A549 (cell line): ENCODE measurements at regions not wholly inside any gene's neighbourhood (a gene's known extent, or its start where the extent isn't known, plus 50 kb on each side); places are given as distances from the start of the nearest gene placed in this dataset.

Source experiments
- ATAC-seq, 2 experiments: fragments of 200-7000 bp in 1 of 2; fragments of >200 bp in 1 of 2; cut with Nextera tagmentation in 1 of 2; cut with Tn5 transposase in 1 of 2; 3 replicates each; pipeline versions ENCODE4 v1.8.0 to v1.9.1; 2018 to 2020; ENCODE audit warnings: mild to moderate bottlenecking in 1 of 2, moderate library complexity in 1 of 2
- CTCF ChIA-PET: fragments of 300-600 bp; sonication (Branson Sonifier 250); formaldehyde crosslinking; extraction: SDS; loops from one replicate; lab custom pipeline; 2021; ENCODE audit warnings: antibody characterized with exemption, inconsistent platforms; lab: Yijun Ruan, JAX
- POLR2A ChIA-PET: fragments of 350-600 bp; formaldehyde crosslinking; extraction: SDS; loops from one replicate; lab custom pipeline; 2021; ENCODE audit warnings: antibody characterized with exemption, inconsistent platforms; lab: Yijun Ruan, JAX
- DNase-seq, 2 experiments: peaks; one replicate each; pipeline versions ENCODE4 v3.0.0 to v3.0.0-alpha.2; 2011 to 2016; ENCODE audit warnings: low read depth in 1 of 2, low spot score in 1 of 2
- FAIRE-seq: peaks from 2 replicates; lab custom pipeline; 2011; peaks lifted over from hg19 to GRCh38; lab: Jason Lieb, UNC
- H3K27ac ChIP-seq, 2 experiments: fragments of >200 bp; sonication (Bioruptor Twin); formaldehyde crosslinking; 3 replicates each; pipeline ENCODE4 v1.5.1; 2016 to 2017
- H3K4me1 ChIP-seq: fragments of >200 bp; sonication (Bioruptor Twin); formaldehyde crosslinking; 3 replicates; pipeline ENCODE4 v1.6.1; 2016
- H3K4me2 ChIP-seq: fragments of >200 bp; sonication (Bioruptor Twin); formaldehyde crosslinking; 3 replicates; pipeline ENCODE4 v1.6.1; 2016
- H3K4me3 ChIP-seq: fragments of >200 bp; sonication (Bioruptor Twin); formaldehyde crosslinking; 3 replicates; pipeline ENCODE4 v1.5.1; 2016
- H3K9me3 ChIP-seq: fragments of >200 bp; sonication (Bioruptor Twin); formaldehyde crosslinking; 3 replicates; pipeline ENCODE4 v1.6.1; 2016
- CBX2 ChIP-seq: fragments of 200-600 bp; sonication (generic); IDR thresholded peaks from 2 replicates; pipeline ENCODE4 v1.6.1; 2016; ENCODE audit warnings: low read depth, mild to moderate bottlenecking, borderline replicate concordance
- CBX8 ChIP-seq: fragments of 200-600 bp; sonication (generic); IDR thresholded peaks from 2 replicates; pipeline ENCODE4 v1.6.1; 2016
- CEBPB ChIP-seq, 2 experiments: fragments of >200 bp in 1 of 2; sonication (Bioruptor Twin) in 1 of 2; formaldehyde crosslinking in 1 of 2; IDR thresholded peaks; 2 replicates each; pipeline ENCODE4 v1.6.1; 2012 to 2016
- EP300 ChIP-seq, 2 experiments: fragments of >200 bp; sonication (Bioruptor Twin); formaldehyde crosslinking; IDR thresholded peaks; 2 replicates in 1 of 2; 3 replicates in 1 of 2; pipeline ENCODE4 v1.6.1; 2016 to 2017
- FOSB ChIP-seq: fragments of 250-450 bp; sonication (Bioruptor Pico); IDR thresholded peaks from 2 replicates; pipeline ENCODE4 v1.5.0; 2020; ENCODE audit warnings: mild to moderate bottlenecking, moderate library complexity
- FOSL2 ChIP-seq, 2 experiments: fragments of 450-650 bp in 1 of 2; fragments of >200 bp in 1 of 2; sonication (Bioruptor Twin) in 1 of 2; formaldehyde crosslinking; IDR thresholded peaks; 2 replicates each; pipeline versions ENCODE4 v1.5.0 to v1.6.1; 2016 to 2020; ENCODE audit warnings: mild to moderate bottlenecking in 1 of 2, moderate library complexity in 1 of 2
- FOXS1 ChIP-seq: fragments of 250-450 bp; sonication (Bioruptor Pico); IDR thresholded peaks from 2 replicates; pipeline ENCODE4 v1.5.0; 2020; ENCODE audit warnings: mild to moderate bottlenecking, moderate library complexity
- GATA3 ChIP-seq: IDR thresholded peaks from 2 replicates; pipeline ENCODE4 v1.6.1; 2012; ENCODE audit warnings: borderline replicate concordance
- HOXB5 ChIP-seq: fragments of 250-450 bp; sonication (Bioruptor Pico); IDR thresholded peaks from 2 replicates; pipeline ENCODE4 v1.5.0; 2020; ENCODE audit warnings: mild to moderate bottlenecking, moderate library complexity
- JUN ChIP-seq, 2 experiments: fragments of >200 bp; sonication (Bioruptor Twin); formaldehyde crosslinking; IDR thresholded peaks; 2 replicates in 1 of 2; 3 replicates in 1 of 2; pipeline ENCODE4 v1.6.1; 2016 to 2017
- JUNB ChIP-seq: fragments of >200 bp; sonication (Bioruptor Twin); formaldehyde crosslinking; IDR thresholded peaks from 2 replicates; pipeline ENCODE4 v1.6.1; 2016
- KDM1A ChIP-seq: fragments of 200-600 bp; sonication (generic); IDR thresholded peaks from 2 replicates; pipeline ENCODE4 v1.6.1; 2016; ENCODE audit warnings: low read depth, mild to moderate bottlenecking
- KDM5A ChIP-seq: fragments of 200-600 bp; sonication (generic); IDR thresholded peaks from 2 replicates; pipeline ENCODE4 v1.6.1; 2016; ENCODE audit warnings: antibody characterized with exemption, mild to moderate bottlenecking
- MYC ChIP-seq: IDR thresholded peaks from 2 replicates; pipeline ENCODE4 v1.6.1; 2012; ENCODE audit warnings: mild to moderate bottlenecking, inconsistent platforms, low read length, improper control_type of control experiment, borderline replicate concordance
- NR3C1 ChIP-seq: fragments of >200 bp; sonication (Bioruptor Twin); formaldehyde crosslinking; IDR thresholded peaks from 3 replicates; pipeline ENCODE4 v1.6.1; 2017
- PBX3 ChIP-seq: IDR thresholded peaks from 2 replicates; pipeline ENCODE4 v1.6.1; 2012
- POLR2A ChIP-seq: IDR thresholded peaks from 2 replicates; pipeline ENCODE4 v1.6.1; 2012; ENCODE audit warnings: mild to moderate bottlenecking, low read length
- POLR2AphosphoS2 ChIP-seq: conservative IDR thresholded peaks from 2 replicates; pipeline ENCODE4 v1.6.1; 2012; ENCODE audit warnings: low read length, improper control_type of control experiment, inconsistent platforms
- RARB ChIP-seq: fragments of 250-450 bp; sonication (Bioruptor Pico); IDR thresholded peaks from 2 replicates; pipeline ENCODE4 v1.8.0; 2021; ENCODE audit warnings: mild to moderate bottlenecking, moderate library complexity
- SREBF2 ChIP-seq: fragments of 450-650 bp; IDR thresholded peaks from 2 replicates; pipeline ENCODE4 v1.6.1; 2014; ENCODE audit warnings: mild to moderate bottlenecking, moderate library complexity
- TFCP2L1 ChIP-seq: fragments of 250-450 bp; sonication (Bioruptor Pico); IDR thresholded peaks from 2 replicates; pipeline ENCODE4 v1.5.0; 2021; ENCODE audit warnings: mild to moderate bottlenecking
- WGBS: methylation state at CpG from one replicate; pipeline ENCODE4 v1.1.6; 2017; ENCODE audit errors: missing lambda C conversion rate; 5-methylcytosine and 5-hydroxymethylcytosine counted together

- peak in 1 of 2 experiments; percentile 39 for DNase-seq
- peak in 1 of 2 experiments; percentile 73; a peak in 3 of 6 replicates for ATAC-seq
- no peak for FAIRE-seq
- peak overlapping the region; percentile 53 for H3K4me2 ChIP-seq
- 45% methylated on average over 11 of the region's 11 CpGs for WGBS
- H3K4me1 ChIP-seq, result peaks cover 22% of the 10 kb centered on the region
- no peaks in the 10 kb centered on the region for H3K9me3 ChIP-seq
- TF ChIP-seq CEBPB (IDR thresholded peaks at IDR 0.05) (peak in 1 of 2 experiments; percentile 16; a peak in 1 of 4 replicates), MYC (no peak), GATA3 (peak; percentile 70; the same call in 1 of the 2 replicates), FOSB (CRISPR knock-in tag) (no peak), FOXS1 (CRISPR knock-in tag) (0 out of 2 replicates have a peak, but pooled peaks have one; percentile 25), KDM5A (no peak), JUNB (peak; percentile 69), PBX3 (no peak), TFCP2L1 (no peak), KDM1A (no peak), POLR2AphosphoS2 (no peak), FOSL2 (IDR thresholded peaks at IDR 0.05) (peak; percentile 46; the same call in 1 of the 2 replicates), FOSL2 (CRISPR knock-in tag; IDR thresholded peaks at IDR 0.05) (peak; percentile 62), EP300 (IDR thresholded peaks at IDR 0.05) (no peak), JUN (IDR thresholded peaks at IDR 0.05) (no peak)
- H3K4me3 ChIP-seq, result no peak overlapping the region
- peak overlapping the region; percentile 24 to 54; a peak in 1 of 6 replicates for H3K27ac ChIP-seq
- ChIA-PET CTCF (no interaction called here), POLR2A (no interaction called here)
Measured at GRCh38 chr10:21002091-21002878, 105.2 kb upstream of the NEBL start.

GRCh38 chr10:20999699-21000098, 102.6 kb upstream of the NEBL start:
- ATAC-seq (no peak), FAIRE-seq (no peak), DNase-seq (no peak)
- Histone ChIP-seq H3K27ac (no peak overlapping the region), H3K4me3 (no peak overlapping the region), H3K4me1 (peaks cover 22% of the 10 kb centered on the region), H3K9me3 (no peaks in the 10 kb centered on the region), H3K4me2 (no peak overlapping the region)
- 91% methylated on average over 11 of the region's 11 CpGs for WGBS
- ChIA-PET POLR2A (no interaction called here), CTCF (interaction anchor here (1.7 kb wide), 1 partner anchor 12 kb away, joined by 3 read pairs; no protein-coding TSS in a partner anchor)
- no peak for TF ChIP-seq CBX2

- Histone ChIP-seq H3K27ac (no peak overlapping the region), H3K4me1 (peaks cover 18% of the 10 kb centered on the region), H3K4me2 (no peak overlapping the region), H3K9me3 (no peaks in the 10 kb centered on the region), H3K4me3 (no peak overlapping the region)
- ATAC-seq, result no peak
- WGBS, result 84% methylated on average over 5 of the region's 5 CpGs
- TF ChIP-seq NR3C1, result no peak
- TF ChIP-seq HOXB5, result no peak
- TF ChIP-seq RARB, result no peak
- no peak for TF ChIP-seq CBX8
- no peak for TF ChIP-seq SREBF2
- TF ChIP-seq POLR2A, result no peak
- ChIA-PET CTCF (no interaction called here), POLR2A (no interaction called here)
- DNase-seq, result no peak
- no peak for FAIRE-seq
Measured at GRCh38 chr10:20998036-20998435, 100.9 kb upstream of the NEBL start.
